HG02981 (cell line): ENCODE measurements at regions not wholly inside any gene's neighbourhood (a gene's known extent, or its start where the extent isn't known, plus 50 kb on each side); places are given as distances from the start of the nearest gene placed in this dataset.

Experiments
- ATAC-seq: cut with Tn5 transposase; IDR thresholded peaks from one replicate; pipeline ENCODE4 v1.9.1; 2021; ENCODE audit warnings: mild to moderate bottlenecking, moderate library complexity; ENCODE audit not compliant: unreplicated experiment

DNA sequence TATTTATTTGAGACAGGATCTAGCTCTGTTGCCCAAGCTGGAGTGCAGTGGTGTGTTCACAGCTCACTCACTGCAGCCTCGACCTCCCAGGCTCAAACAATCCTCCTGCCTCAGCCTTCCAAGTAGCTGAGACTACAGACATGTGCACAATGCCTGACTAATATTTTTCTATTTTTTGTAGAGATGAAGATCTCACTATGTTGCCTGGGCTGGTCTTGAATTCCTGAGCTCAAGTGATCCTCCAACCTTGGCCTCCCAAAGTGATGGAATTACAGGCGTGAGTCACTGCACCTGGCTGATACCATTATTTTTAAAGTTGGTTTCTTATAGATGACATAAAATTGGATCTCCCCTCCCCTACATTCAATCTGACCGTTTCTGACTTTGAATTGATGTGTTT, 139.5 kb upstream of the RGMA start:
- no peak for ATAC-seq

DNA sequence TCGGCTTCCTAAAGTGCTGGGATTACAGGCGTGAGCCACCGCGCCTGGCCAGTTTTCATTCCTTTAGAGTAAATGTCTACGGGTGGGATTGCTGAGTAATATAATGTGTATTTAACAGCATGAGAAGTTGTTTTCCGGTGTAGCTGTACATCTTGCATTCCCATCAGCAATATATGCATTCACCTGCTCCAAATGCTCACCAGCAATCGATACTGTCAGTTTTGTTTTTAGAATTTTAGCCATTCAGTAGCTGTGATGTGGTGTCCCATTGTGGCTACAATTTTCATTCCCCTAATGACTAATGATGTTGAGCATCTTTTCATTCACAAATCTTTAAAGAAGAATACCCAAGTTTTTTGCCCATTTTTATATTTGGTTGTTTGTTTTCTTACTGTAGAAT, 134.8 kb upstream of the RGMA start:
- no peak for ATAC-seq

- no peak for ATAC-seq
Observed at GRCh38 chr15:93221759-93222158, 132.7 kb upstream of the RGMA start.

GRCh38 chr15:93219859-93220420, 130.9 kb upstream of the RGMA start:
- no peak for ATAC-seq

DNA sequence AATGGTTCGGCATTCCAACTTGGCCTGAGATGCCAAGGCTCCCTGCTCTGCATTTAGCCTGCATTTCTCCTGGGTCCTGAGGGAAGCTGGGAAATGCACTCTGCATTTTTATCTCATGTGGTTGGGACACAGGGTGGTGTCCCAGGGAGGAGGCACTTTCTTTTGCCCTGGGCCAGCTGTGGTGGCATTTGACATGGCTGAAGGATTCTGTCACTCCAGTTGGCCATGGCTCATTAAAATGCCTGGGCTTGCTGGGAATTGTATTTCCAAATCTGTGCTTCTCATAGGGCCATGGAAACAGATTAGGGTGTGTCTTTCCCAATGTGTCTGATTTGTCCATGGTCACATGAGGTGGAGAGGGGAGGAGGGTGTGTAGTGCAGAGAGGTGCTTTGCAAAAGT, 128.3 kb upstream of the RGMA start:
- ATAC-seq: no peak

DNA sequence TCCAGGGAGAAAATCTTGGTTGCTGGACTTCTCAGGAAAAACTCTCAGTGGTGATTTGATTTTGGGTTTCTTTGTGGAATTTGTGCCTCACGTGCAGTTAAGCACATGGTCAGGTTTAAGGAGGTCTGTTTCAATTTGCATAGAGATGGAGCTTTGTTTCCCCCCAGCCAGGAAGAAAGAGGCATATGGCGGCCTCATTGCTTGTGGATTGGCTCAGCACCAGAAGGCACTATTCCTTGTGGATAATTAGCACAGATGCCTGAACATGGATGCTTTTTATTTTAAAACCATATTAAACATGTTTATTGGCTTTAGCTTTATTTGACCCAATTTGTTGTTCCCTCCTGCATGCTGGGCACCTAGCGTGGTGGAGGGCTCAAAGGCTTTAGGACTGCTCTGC, 125.1 kb upstream of the RGMA start:
- no peak for ATAC-seq

DNA sequence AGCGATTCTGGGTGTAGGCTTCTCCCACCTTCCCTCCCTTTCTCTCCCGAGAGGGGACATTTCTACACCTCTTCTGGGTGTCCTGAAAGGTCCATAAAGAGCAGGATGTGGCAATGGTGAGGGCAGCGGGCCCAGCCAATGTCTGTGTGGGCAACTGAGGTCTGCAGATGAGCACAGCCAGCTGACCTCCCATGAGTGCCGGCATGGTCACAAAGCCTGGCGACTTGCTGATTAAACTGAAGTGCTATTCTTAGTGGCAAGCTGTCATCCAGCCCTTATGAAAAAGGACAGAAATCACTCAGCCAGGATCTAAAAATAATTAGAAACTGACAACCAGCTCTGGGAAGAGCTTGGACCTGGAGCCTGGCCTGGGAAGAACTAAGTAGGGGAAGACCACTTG, 124.3 kb upstream of the RGMA start:
- no peak for ATAC-seq

- no peak for ATAC-seq
Observed at GRCh38 chr15:93212578-93212977, 123.6 kb upstream of the RGMA start.

- no peak for ATAC-seq
Observed at GRCh38 chr15:93210995-93211394, 122.0 kb upstream of the RGMA start.

- no peak for ATAC-seq
Observed at GRCh38 chr15:93209690-93210445, 120.9 kb upstream of the RGMA start.

GRCh38 chr15:93206893-93207292, 117.9 kb upstream of the RGMA start:
- no peak for ATAC-seq

- ATAC-seq: no peak
Observed at GRCh38 chr15:93205413-93205812, 116.4 kb upstream of the RGMA start.

DNA sequence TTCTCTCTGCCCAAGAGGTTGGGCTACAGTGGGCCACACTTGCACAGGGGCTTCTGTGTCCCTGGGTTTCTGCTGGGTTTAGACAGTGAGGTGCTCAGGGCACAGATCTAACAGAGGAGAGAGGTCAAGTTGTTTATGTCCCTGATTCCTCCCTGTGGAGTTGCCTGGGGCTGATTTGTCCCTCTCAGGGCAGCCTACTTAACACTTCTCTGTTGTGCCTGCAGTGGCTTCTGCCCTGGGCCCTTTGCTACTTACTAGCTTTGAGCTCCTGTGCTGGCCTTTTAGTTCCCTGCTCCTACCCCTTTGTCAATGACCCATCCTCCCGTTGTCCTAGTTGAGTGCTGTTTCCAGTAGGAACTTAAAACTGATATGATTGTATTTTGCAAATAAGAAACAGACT, 114.0 kb upstream of the RGMA start:
- no peak for ATAC-seq

- ATAC-seq: no peak
Observed at GRCh38 chr15:93202405-93202804, 113.4 kb upstream of the RGMA start.

DNA sequence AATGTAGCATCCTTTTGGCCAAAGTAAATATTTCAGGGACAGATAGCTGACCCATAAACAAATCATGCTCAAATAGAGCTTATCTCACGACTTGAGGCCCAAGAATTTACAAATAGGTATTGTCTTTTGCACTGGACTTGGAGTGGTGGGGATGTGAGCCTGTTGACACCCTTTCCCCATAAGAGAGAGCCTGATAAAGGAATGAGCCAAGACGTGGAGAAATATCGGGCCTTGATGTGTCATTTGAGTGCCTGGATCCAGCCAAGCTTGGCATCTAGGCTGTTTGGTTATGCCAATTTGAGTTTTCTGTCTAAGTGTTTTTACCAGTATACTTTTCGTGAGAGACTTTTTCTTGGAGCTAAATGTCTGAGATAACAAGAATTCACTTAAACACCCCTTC, 112.9 kb upstream of the RGMA start:
- no peak for ATAC-seq

GRCh38 chr15:93200837-93201226, 111.8 kb upstream of the RGMA start:
- no peak for ATAC-seq

- no peak for ATAC-seq
Observed at GRCh38 chr15:93200081-93200836, 111.2 kb upstream of the RGMA start.

DNA sequence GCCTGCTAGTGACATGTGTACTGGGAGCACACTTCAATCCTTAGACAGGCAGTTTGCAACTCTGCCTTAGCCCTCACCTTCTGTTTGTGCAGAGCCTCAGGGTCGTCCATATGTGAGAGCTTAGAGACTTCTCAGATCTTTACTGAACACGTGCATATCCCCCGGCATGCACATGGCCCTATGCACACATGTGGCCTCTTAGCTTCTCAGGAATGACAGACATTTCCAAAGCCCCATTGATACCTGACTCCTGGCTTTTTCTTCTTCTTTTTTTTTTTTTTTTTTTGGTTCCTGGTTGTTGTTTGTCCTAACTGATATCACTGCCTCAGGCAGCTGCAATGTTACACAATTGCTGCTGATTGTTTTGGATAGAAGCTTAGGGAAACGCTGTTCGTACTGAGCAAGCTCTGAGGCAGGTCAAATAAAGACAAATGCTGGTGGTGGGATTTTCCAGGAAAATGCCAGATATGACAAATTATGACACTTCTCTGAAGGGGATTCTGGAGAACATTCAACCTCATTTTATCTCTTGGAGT, 107.2 kb upstream of the RGMA start:
- no peak for ATAC-seq

DNA sequence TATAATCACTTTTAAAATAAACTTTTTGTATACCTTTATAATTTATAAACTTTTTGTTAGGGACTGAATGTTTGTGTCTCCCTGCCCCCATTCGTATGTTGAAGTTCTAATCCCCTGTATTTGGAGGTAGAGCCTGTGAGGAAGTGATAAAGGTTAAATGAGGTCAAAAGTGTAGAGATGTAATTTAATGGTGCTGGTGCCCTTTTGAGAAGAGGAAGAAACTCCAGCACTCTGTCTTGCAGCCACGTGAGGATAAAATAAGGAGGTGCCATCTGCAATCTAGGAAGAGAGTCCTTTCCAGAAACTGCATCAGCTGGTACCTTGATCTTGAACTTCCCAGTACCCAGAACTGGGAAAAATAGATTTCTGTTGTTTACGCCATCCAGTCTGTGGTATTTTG, 106.1 kb upstream of the RGMA start:
- no peak for ATAC-seq

DNA sequence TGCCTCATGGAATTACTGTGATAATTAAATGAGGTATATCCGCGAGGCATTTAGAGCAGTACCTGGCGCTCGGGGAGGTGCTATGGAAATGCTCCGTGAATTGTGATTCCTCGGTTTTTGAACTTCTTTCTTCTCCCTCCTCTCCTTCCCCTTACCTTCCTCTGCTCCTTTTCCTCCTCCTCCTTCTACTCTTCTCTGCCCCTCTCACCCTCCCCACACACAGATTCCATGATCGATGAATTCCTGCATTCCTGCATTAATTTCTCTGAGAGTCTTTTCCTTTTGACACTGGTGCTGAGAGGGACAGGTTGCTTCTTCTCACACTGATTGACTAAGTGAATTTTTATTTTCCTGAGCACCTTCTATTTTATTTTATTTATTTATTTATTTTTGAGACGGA, 101.2 kb upstream of the RGMA start:
- ATAC-seq: no peak

DNA sequence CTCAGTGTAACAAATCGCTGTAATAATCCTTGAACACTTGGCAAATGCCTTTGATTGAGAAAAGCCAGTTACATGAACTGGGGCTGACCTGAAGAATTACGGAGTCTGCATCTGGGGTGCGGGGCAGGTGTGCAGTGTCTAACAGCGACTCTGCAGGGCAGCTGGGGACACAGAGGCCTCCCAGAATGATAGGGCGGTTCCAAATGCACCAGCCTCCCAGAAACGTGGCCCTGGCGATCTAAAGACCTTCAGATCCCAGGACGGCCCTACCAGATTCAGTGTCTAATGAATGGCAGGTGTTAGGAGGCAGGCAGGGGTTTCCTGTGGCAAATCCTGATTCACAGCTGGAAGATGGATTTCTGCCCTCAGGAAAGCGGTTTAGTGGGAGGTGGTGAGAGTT, 100.5 kb upstream of the RGMA start:
- ATAC-seq: no peak

- ATAC-seq: no peak
Observed at GRCh38 chr15:93188236-93188635, 99.2 kb upstream of the RGMA start.
